ENCODE measurements at regions not wholly inside any gene's neighbourhood (a gene's known extent, or its start where the extent isn't known, plus 50 kb on each side); places are given as distances from the start of the nearest gene placed in this dataset.

DNA sequence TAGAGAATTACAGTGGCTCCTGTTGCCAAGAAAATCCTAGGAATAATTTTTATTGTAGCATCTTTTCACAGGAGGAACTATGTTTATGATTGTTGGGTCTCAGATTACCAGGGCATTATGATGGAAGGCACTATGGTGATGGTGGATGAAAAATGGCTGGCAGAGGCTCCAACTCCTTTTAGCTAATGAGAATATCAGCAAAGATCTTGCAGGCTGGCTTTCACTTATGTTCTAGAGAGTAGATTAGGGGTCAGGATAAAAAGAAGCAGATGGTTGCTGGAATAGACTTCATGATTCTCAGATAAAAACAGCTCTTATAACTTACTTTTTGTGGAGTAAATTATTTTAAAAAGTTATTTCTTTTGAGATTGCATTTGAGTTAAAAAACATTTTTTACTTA lies 501.9 kb downstream of the TRHDE start:
- H3K27me3 Mint-ChIP-seq (ENCODE audit: low read depth), result no peaks in the 10 kb centered on the region
- H3K9me3 Mint-ChIP-seq, result peaks cover 10% of the 10 kb centered on the region
- H3K36me3 Mint-ChIP-seq, result no peaks in the 10 kb centered on the region
- H3K4me3 Mint-ChIP-seq, result no peak overlapping the region
- no peak for DNase-seq (ENCODE audit: low spot score in 2 of 2, unreplicated experiment in 2 of 2)
- no peak overlapping the region for H3K27ac Mint-ChIP-seq
- TF ChIP-seq, protein P1, sequence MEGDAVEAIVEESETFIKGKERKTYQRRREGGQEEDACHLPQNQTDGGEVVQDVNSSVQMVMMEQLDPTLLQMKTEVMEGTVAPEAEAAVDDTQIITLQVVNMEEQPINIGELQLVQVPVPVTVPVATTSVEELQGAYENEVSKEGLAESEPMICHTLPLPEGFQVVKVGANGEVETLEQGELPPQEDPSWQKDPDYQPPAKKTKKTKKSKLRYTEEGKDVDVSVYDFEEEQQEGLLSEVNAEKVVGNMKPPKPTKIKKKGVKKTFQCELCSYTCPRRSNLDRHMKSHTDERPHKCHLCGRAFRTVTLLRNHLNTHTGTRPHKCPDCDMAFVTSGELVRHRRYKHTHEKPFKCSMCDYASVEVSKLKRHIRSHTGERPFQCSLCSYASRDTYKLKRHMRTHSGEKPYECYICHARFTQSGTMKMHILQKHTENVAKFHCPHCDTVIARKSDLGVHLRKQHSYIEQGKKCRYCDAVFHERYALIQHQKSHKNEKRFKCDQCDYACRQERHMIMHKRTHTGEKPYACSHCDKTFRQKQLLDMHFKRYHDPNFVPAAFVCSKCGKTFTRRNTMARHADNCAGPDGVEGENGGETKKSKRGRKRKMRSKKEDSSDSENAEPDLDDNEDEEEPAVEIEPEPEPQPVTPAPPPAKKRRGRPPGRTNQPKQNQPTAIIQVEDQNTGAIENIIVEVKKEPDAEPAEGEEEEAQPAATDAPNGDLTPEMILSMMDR (IDR thresholded peaks at IDR 0.05; ENCODE audit: unreplicated experiment), result no peak
- peaks cover 8% of the 10 kb centered on the region for H3K4me1 Mint-ChIP-seq

- Mint-ChIP-seq H3K27me3 (ENCODE audit: low read depth) (no peaks in the 10 kb centered on the region), H3K36me3 (no peaks in the 10 kb centered on the region), H3K4me3 (no peak overlapping the region)
Observed at GRCh38 chr12:72777806-72778205, 505.6 kb downstream of the TRHDE start.

GRCh38 chr12:72790273-72790672 lies 518.1 kb downstream of the TRHDE start:
- no peak overlapping the region for H3K4me3 Mint-ChIP-seq
- no peak overlapping the region for H3K27ac Mint-ChIP-seq
- no peaks in the 10 kb centered on the region for H3K27me3 Mint-ChIP-seq (ENCODE audit: low read depth)
- no peak for DNase-seq (ENCODE audit: low spot score in 2 of 2, unreplicated experiment in 2 of 2)
- peaks cover 15% of the 10 kb centered on the region for H3K4me1 Mint-ChIP-seq
- TF ChIP-seq, protein P1 (IDR thresholded peaks at IDR 0.05; ENCODE audit: unreplicated experiment), result no peak
- H3K9me3 Mint-ChIP-seq, result peaks cover 17% of the 10 kb centered on the region
- no peaks in the 10 kb centered on the region for H3K36me3 Mint-ChIP-seq

More at GRCh38 chr12:72777806-72778205, 505.6 kb downstream of the TRHDE start:
- no peak for DNase-seq (ENCODE audit: low spot score in 2 of 2, unreplicated experiment in 2 of 2)
- Mint-ChIP-seq H3K27ac (no peak overlapping the region), H3K4me1 (peaks cover 8% of the 10 kb centered on the region), H3K9me3 (peaks cover 9% of the 10 kb centered on the region)
- TF ChIP-seq, protein P1 (IDR thresholded peaks at IDR 0.05; ENCODE audit: unreplicated experiment), result no peak

DNA sequence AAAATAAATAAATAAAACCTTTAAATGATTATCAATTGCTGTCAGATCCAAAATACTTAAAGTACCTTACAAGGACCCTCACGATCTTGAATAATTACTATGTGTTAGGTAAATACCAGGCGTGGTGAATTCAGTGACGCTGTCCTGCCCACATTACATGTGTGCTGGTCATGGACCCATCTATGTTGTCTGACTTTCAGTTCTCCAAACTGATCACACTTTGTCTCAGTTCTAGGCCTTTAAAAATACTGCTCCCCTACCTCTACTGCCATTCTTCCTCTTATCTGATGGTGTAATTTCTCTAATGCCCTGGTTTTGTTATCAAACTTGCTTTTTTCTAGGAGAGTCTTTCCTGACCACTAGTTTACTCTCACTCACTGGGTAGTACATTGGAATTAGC lies 520.7 kb downstream of the TRHDE start:
- H3K9me3 Mint-ChIP-seq, result peaks cover 29% of the 10 kb centered on the region
- peaks cover 15% of the 10 kb centered on the region for H3K4me1 Mint-ChIP-seq
- no peak for DNase-seq (ENCODE audit: low spot score in 2 of 2, unreplicated experiment in 2 of 2)
- no peak overlapping the region for H3K4me3 Mint-ChIP-seq
- TF ChIP-seq, protein P1 (IDR thresholded peaks at IDR 0.05; ENCODE audit: unreplicated experiment), result no peak
- no peaks in the 10 kb centered on the region for H3K36me3 Mint-ChIP-seq
- H3K27me3 Mint-ChIP-seq (ENCODE audit: low read depth), result no peaks in the 10 kb centered on the region
- H3K27ac Mint-ChIP-seq, result no peak overlapping the region

DNA sequence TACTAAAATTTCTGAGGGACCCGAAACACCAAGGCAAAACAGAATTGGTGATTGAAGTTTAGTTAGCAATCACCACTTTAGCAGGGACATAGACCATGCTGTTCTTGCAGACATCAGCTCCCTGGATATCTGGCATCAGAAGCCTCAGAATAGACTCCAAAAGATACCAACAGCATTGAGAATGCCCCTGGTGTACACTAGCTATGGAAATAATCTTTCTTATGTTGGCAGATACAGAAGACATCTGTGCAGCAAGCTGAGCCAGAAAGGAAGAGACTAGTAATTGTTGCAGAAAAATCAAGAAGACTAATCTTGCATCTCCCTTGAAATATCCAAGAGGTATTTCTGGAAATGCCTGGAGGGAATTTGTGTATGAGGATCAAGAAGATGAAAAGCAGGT lies 521.6 kb downstream of the TRHDE start:
- TF ChIP-seq, protein P1 (IDR thresholded peaks at IDR 0.05; ENCODE audit: unreplicated experiment), result no peak
- no peaks in the 10 kb centered on the region for H3K27me3 Mint-ChIP-seq (ENCODE audit: low read depth)

DNA sequence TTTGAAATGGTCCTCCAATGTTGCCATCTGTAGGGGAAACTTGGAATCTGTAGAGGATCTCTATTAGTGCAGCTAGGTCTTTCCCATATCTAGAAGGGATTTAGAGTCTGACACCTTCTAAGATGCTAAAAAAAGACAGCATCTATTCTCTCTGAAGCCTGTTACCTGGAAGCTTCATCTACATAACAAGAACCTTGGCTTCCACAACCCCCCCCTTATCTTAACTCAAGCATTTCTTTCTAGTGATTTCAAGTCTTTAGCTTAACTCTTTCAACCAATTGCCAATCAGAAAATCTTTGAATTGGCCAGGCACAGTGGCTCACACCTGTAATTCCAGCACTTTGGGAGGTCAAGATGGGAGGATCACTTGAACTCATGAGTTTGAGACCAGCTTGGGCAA lies 543.3 kb downstream of the TRHDE start:
- Mint-ChIP-seq H3K27me3 (ENCODE audit: low read depth) (no peaks in the 10 kb centered on the region), H3K9me3 (peaks cover 64% of the 10 kb centered on the region), H3K27ac (no peak overlapping the region), H3K4me1 (no peaks in the 10 kb centered on the region), H3K4me3 (no peak overlapping the region), H3K36me3 (peaks cover 3% of the 10 kb centered on the region)
- TF ChIP-seq, protein P1 (IDR thresholded peaks at IDR 0.05; ENCODE audit: unreplicated experiment), result no peak
- no peak for DNase-seq (ENCODE audit: low spot score in 2 of 2, unreplicated experiment in 2 of 2)

More for the DNA sequence above, 521.6 kb downstream of the TRHDE start:
- no peak overlapping the region for H3K4me3 Mint-ChIP-seq
- H3K4me1 Mint-ChIP-seq, result peaks cover 15% of the 10 kb centered on the region
- no peak overlapping the region for H3K27ac Mint-ChIP-seq
- H3K36me3 Mint-ChIP-seq, result no peaks in the 10 kb centered on the region
- H3K9me3 Mint-ChIP-seq, result peaks cover 29% of the 10 kb centered on the region
- no peak for DNase-seq (ENCODE audit: low spot score in 2 of 2, unreplicated experiment in 2 of 2)

Measured in mesothelial cell of epicardium (in vitro differentiated cells).